B cell (primary cell): ENCODE measurements at regions not wholly inside any gene's neighbourhood (a gene's known extent, or its start where the extent isn't known, plus 50 kb on each side); places are given as distances from the start of the nearest gene placed in this dataset.

Experiments
- ATAC-seq: fragments of 200-7000 bp; cut with Tn5 transposase; one replicate; pipeline ENCODE4 v1.10.0; 2021; ENCODE audit warnings: low read depth, mild to moderate bottlenecking, moderate number of reproducible peaks, moderate library complexity
- CTCF ChIA-PET: fragments of 350-600 bp; sonication (Branson Sonifier 250); formaldehyde crosslinking; loops from one replicate; lab custom pipeline; 2021; ENCODE audit warnings: antibody characterized with exemption, inconsistent platforms; lab: Charles Lee
- POLR2A ChIA-PET: fragments of 350-600 bp; sonication (Branson Sonifier 250); formaldehyde crosslinking; loops from one replicate; lab custom pipeline; 2021; ENCODE audit warnings: antibody characterized with exemption; lab: Charles Lee
- DNase-seq: peaks from one replicate; pipeline ENCODE4 v3.0.0; 2013
- H2AFZ ChIP-seq: 2 replicates; pipeline ENCODE4 v1.6.1; 2012; ENCODE audit warnings: mild to moderate bottlenecking, low read depth, low read length; ENCODE audit not compliant: insufficient read depth, poor library complexity, severe bottlenecking
- H3K27ac ChIP-seq, 2 donors: 1 replicate in 1 of 2; 2 replicates in 1 of 2; pipeline ENCODE4 v1.5.1; 2012 to 2013; ENCODE audit warnings: low read length in 2 of 2, mild to moderate bottlenecking in 2 of 2, moderate library complexity in 1 of 2
- H3K27me3 ChIP-seq, 4 experiments: fragments of 200-600 bp in 1 of 4; sonication (generic) in 1 of 4; replicated peaks in 1 of 4; 1 replicate in 2 of 4; 2 replicates in 2 of 4; pipeline versions ENCODE4 v1.6.1 to v1.7.0; 2013 to 2016; ENCODE audit warnings: low read length in 3 of 4, mild to moderate bottlenecking in 2 of 4, mixed read lengths in 1 of 4, moderate library complexity in 1 of 4; ENCODE audit not compliant: insufficient read depth in 4 of 4, control insufficient read depth in 3 of 4; ENCODE audit errors: control extremely low read depth in 1 of 4
- H3K36me3 ChIP-seq, 2 experiments: replicated peaks in 1 of 2; 1 replicate in 1 of 2; 2 replicates in 1 of 2; pipeline versions ENCODE4 v1.6.1 to v1.7.1; 2013; ENCODE audit warnings: low read length in 1 of 2; ENCODE audit not compliant: insufficient read depth in 2 of 2, control insufficient read depth in 1 of 2; ENCODE audit errors: control extremely low read depth in 1 of 2, extremely low read depth in 1 of 2
- H3K4me1 ChIP-seq, 2 donors: fragments of 200-600 bp in 1 of 2; sonication (generic) in 1 of 2; 1 replicate in 1 of 2; 2 replicates in 1 of 2; pipeline versions ENCODE4 v1.5.1 to v1.6.1; 2013 to 2017; ENCODE audit warnings: low read length in 2 of 2; ENCODE audit not compliant: control insufficient read depth in 2 of 2, insufficient read depth in 2 of 2
- H3K4me2 ChIP-seq: replicated peaks from 2 replicates; pipeline ENCODE3; 2012; ENCODE audit warnings: mild to moderate bottlenecking, low read depth, low read length; ENCODE audit not compliant: poor library complexity, severe bottlenecking
- H3K4me3 ChIP-seq, 5 experiments: fragments of 200-600 bp in 1 of 5; sonication (generic) in 1 of 5; 1 replicate in 3 of 5; 2 replicates in 2 of 5; pipeline versions ENCODE4 v1.5.1 to v1.7.0; 2011 to 2016; ENCODE audit warnings: low read length in 4 of 5, mild to moderate bottlenecking in 4 of 5, low read depth in 2 of 5, control low read depth in 1 of 5, moderate library complexity in 1 of 5; ENCODE audit not compliant: insufficient read depth in 1 of 5; ENCODE audit errors: control extremely low read depth in 1 of 5, extremely low read depth in 1 of 5
- H3K79me2 ChIP-seq: fragments of 200-600 bp; sonication (generic); one replicate; pipeline ENCODE4 v1.6.0; 2016; ENCODE audit warnings: low read length; ENCODE audit not compliant: control insufficient read depth, insufficient read depth
- H3K9ac ChIP-seq: fragments of 200-600 bp; sonication (generic); 2 replicates; pipeline ENCODE4 v1.6.1; 2017; ENCODE audit warnings: mild to moderate bottlenecking, low read length, moderate library complexity
- H3K9me3 ChIP-seq, 3 donors: one replicate each; pipeline versions ENCODE4 v1.6.1 to v1.7.1; 2013; ENCODE audit warnings: low read length in 2 of 3; ENCODE audit not compliant: control insufficient read depth in 2 of 3, insufficient read depth in 1 of 3; ENCODE audit errors: control extremely low read depth in 1 of 3
- H4K20me1 ChIP-seq: 2 replicates; pipeline ENCODE4 v1.6.0; 2012; ENCODE audit warnings: mild to moderate bottlenecking, low read length; ENCODE audit not compliant: insufficient read depth, control insufficient read depth, poor library complexity, severe bottlenecking
- H3K27ac Mint-ChIP-seq: one replicate; pipeline ENCODE4 v1.8.0; 2021; ENCODE audit warnings: mixed read lengths
- H3K27me3 Mint-ChIP-seq: one replicate; pipeline ENCODE4 v1.8.0; 2021; ENCODE audit warnings: mixed read lengths
- H3K4me1 Mint-ChIP-seq: one replicate; pipeline ENCODE4 v1.8.0; 2021; ENCODE audit warnings: mixed read lengths
- H3K4me3 Mint-ChIP-seq: one replicate; pipeline ENCODE4 v1.8.0; 2021; ENCODE audit warnings: mixed read lengths
- H3K9me3 Mint-ChIP-seq: one replicate; pipeline ENCODE4 v1.8.0; 2022; ENCODE audit warnings: mixed read lengths; ENCODE audit not compliant: insufficient read depth
- CTCF ChIP-seq: fragments of 200-600 bp; IDR thresholded peaks from one replicate; pipeline ENCODE4 v1.8.0; 2022; ENCODE audit warnings: antibody characterized with exemption, mild to moderate bottlenecking
- EZH2 ChIP-seq: IDR thresholded peaks from 2 replicates; pipeline ENCODE4 v1.6.1; 2012; ENCODE audit warnings: borderline replicate concordance, low read depth, mild to moderate bottlenecking, moderate library complexity, low read length; ENCODE audit not compliant: insufficient read depth, poor library complexity, severe bottlenecking
- WGBS: methylation state at CpG from one replicate; pipeline ENCODE4 v1.1.5; 2013; ENCODE audit warnings: missing lambda C conversion rate; ENCODE audit not compliant: insufficient coverage; 5-methylcytosine and 5-hydroxymethylcytosine counted together
- intact Hi-C: fragments of 100-400 bp; cut with micrococcal nuclease; formaldehyde crosslinking; loops from one replicate; pipeline ENCODE4 v1.10.0; 2022

DNA sequence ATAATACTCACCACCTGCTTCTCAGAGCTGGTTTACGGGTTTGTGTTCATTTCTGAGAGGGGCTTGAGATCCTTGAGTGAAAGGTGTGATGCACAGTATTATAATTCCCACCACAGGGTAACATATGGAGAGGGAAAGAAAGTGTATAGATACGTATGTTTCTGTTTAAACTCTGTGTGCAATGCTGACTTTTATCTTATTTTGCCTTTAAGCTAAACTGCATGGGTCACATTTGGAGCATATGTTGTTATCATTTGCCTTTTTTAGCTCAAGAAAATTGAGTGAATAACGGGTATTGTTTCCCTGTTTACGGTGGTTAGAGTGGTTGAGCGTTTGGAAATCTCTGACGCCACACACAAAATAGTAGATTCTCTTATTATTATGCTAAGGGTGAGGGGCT lies 191.1 kb upstream of the NFIA start:
- Histone ChIP-seq H3K27me3 (no peaks in the 10 kb centered on the region), H3K9me3 (no peaks in the 10 kb centered on the region), H3K79me2 (no peaks in the 10 kb centered on the region), H3K4me3 (no peak overlapping the region), H2AFZ (no peak overlapping the region), H3K36me3 (no peaks in the 10 kb centered on the region), H3K4me2 (no peak overlapping the region), H3K27ac (no peak overlapping the region), H3K9ac (no peak overlapping the region), H4K20me1 (no peaks in the 10 kb centered on the region), H3K4me1 (no peaks in the 10 kb centered on the region)
- intact Hi-C loops: no loop called here
- ATAC-seq (no peak), DNase-seq (no peak)
- TF ChIP-seq CTCF (no peak), EZH2 (no peak)
- WGBS: no CpG with 5 or more reads among the region's 6 CpGs
- ChIA-PET POLR2A (no interaction called here), CTCF (interaction anchor here (1.0 kb wide), 1 partner anchor 68 kb away, joined by 3 read pairs; no protein-coding TSS in a partner anchor)
- Mint-ChIP-seq H3K4me3 (no peak overlapping the region), H3K4me1 (no peaks in the 10 kb centered on the region), H3K27me3 (no peaks in the 10 kb centered on the region), H3K9me3 (no peaks in the 10 kb centered on the region), H3K27ac (no peak overlapping the region)

GRCh38 chr1:60890664-60891063 lies 191.7 kb upstream of the NFIA start:
- intact Hi-C loops: no loop called here
- no peaks in the 10 kb centered on the region for H3K36me3 ChIP-seq
- TF ChIP-seq EZH2: no peak
- TF ChIP-seq CTCF: no peak
- H4K20me1 ChIP-seq: no peaks in the 10 kb centered on the region
- DNase-seq: no peak
- H3K9me3 ChIP-seq: no peaks in the 10 kb centered on the region
- POLR2A ChIA-PET: no interaction called here
- no peaks in the 10 kb centered on the region for H3K27me3 ChIP-seq
- ATAC-seq: no peak
- no peaks in the 10 kb centered on the region for H3K4me1 ChIP-seq
- no peak overlapping the region for H2AFZ ChIP-seq
- no peak overlapping the region for H3K4me2 ChIP-seq
- no peak overlapping the region for H3K27ac ChIP-seq
- Mint-ChIP-seq H3K9me3 (no peaks in the 10 kb centered on the region), H3K27ac (no peak overlapping the region), H3K4me1 (no peaks in the 10 kb centered on the region), H3K4me3 (no peak overlapping the region), H3K27me3 (no peaks in the 10 kb centered on the region)
- no peaks in the 10 kb centered on the region for H3K79me2 ChIP-seq
- H3K9ac ChIP-seq: no peak overlapping the region
- H3K4me3 ChIP-seq: no peak overlapping the region
- CTCF ChIA-PET: no interaction called here
